Stromal cell of bone marrow (primary cell): ENCODE measurements at regions not wholly inside any gene's neighbourhood (a gene's known extent, or its start where the extent isn't known, plus 50 kb on each side); places are given as distances from the start of the nearest gene placed in this dataset.

Source experiments
- DNase-seq: peaks from one replicate; pipeline ENCODE4 v3.0.0-alpha.2; 2012; ENCODE audit warnings: low read depth

GRCh38 chr20:50408526-50409364 lies 101.4 kb upstream of the PTPN1 start:
- DNase-seq, result no peak

DNA sequence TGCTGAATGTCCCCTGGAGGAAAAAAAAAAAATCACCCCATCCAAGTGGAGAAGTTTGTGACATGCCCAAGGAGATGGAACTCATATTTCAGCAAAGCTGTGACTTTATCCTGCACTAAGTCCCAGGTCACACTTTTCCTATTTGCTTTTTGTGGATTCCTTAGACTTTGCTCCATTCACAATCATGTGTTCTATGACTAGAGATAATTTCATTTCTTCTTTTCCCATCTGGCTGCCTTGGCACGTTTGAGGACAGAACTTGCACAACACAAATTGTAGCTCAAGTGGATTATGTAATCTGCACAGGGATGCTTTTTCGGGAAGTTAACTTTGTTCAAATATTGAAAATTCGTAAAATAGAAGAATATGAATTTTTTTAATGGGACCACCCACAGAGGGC lies 100.7 kb upstream of the PTPN1 start:
- DNase-seq, result peak; percentile 35

DNA sequence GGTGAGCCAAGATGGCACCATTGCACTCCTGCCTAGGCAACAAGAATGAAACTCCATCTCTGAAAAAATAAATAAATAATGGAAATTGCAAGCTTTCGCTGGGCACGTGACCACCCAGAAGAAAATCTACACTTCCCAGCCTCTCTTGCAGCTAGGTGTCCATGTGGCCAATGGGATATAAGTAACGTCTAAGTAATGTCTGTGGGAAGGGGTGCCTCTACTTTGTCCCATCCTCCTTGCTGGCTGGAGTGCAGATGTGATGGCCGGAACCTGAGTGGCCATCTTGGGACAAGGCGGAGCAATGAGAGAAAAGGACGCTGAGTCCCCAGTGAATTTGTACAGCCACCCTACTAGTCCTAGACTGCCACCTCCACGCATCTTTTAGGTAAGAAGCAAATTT lies 99.8 kb upstream of the PTPN1 start:
- no peak for DNase-seq

DNA sequence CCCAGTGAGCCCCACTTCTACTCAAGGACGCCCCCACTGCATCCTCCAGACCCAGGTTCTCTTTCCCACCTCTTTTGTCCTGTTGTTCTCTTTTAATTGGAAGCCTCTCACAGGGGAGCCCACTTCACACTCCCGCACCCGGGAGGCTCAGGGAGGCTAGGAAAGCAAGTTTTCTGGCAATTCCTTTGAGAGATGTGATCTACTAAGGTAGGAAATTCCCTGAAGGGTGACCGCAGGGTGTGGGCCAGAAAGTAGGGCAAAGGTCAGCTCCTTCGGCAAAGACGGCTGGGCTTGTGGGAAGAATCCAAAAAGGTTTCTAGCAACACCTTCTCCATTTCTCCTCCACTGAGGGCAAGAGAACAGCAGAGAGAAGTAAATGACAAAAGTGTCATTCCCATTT lies 98.1 kb upstream of the PTPN1 start:
- DNase-seq, result no peak

DNA sequence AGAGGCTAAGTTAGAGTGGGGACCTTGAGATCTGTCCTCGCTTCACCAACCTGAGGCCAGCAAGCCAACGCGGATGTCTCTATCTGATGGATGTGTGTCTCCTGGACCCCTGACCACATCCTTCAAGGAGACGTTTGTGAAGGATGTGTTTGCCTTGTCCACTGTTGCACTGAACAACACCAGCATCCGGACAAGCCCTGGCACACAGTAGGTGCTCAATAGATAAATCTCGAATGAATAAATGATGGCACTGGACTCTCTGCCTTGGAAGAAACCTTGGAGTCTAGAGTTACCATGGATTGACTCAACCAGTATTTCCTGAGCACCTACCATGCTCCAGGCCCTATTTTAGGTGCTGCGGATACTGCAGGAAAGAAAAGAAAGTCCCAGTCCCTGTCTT lies 97.7 kb upstream of the PTPN1 start:
- no peak for DNase-seq

DNA sequence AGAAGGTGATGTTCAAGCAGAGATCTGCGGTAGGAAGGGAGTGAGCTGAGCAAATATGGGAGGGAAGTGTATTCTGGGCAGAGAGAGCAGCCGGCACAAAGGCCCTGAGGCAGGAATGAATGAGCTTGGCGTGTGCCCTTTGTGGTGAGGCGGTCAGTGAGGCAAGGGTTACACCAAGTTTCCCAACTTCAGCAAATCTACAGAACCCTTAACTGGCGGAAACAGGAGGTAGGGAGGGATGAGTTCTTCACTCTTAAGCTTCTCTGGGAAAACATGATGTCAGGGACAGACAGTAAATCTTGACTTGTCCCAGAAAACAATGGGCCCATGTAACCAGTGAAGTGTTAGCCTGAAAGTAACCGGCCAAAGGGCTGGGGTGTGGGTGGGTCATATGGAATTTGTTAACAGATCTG lies 97.1 kb upstream of the PTPN1 start:
- no peak for DNase-seq

- no peak for DNase-seq
These were observed 95.1 kb upstream of the PTPN1 start for GRCh38 chr20:50415021-50415515.

DNA sequence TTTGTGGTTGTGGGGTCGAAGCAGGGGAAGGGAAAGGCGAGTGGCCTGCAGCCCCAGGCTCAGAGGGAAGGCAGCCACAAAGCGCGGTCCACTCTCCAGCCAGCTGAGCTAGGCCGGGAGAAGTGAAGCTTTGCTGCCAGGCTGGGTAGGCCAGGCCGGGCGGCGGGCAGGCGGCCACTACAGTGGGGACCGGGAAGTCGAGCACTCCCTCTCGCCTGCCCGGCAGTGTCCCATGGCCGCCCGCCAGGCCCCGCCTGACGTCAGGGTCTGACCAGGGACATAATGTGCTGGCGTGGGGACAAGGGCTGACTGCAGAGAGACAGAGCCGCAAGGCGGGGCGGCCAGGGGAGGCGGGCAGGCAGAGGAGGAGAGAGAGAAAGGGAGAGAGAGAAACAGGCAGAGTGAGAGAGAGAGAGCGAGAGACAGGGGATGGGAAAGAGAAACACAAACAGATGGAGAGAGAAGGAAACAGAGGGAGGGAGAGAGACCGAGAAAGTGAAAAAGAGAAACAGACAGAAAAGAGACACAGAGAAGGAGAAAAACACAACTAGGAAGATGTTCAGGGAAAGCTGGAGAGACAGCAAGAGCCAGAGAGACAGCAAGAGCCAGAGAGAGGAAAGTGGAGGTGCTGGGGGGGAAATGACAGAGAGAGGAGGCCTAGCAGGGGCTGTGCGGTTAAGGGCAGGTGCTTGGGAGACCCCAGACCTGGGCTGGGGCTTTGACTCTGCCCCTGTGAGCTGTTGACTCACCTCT lies 94.5 kb upstream of the PTPN1 start:
- DNase-seq, result peak; percentile 90

- no peak for DNase-seq
These were observed 93.7 kb upstream of the PTPN1 start for GRCh38 chr20:50416269-50417022.

GRCh38 chr20:50417023-50417329 lies 93.2 kb upstream of the PTPN1 start:
- DNase-seq, result no peak

- no peak for DNase-seq
These were observed 92.5 kb upstream of the PTPN1 start for GRCh38 chr20:50417484-50418235.

DNA sequence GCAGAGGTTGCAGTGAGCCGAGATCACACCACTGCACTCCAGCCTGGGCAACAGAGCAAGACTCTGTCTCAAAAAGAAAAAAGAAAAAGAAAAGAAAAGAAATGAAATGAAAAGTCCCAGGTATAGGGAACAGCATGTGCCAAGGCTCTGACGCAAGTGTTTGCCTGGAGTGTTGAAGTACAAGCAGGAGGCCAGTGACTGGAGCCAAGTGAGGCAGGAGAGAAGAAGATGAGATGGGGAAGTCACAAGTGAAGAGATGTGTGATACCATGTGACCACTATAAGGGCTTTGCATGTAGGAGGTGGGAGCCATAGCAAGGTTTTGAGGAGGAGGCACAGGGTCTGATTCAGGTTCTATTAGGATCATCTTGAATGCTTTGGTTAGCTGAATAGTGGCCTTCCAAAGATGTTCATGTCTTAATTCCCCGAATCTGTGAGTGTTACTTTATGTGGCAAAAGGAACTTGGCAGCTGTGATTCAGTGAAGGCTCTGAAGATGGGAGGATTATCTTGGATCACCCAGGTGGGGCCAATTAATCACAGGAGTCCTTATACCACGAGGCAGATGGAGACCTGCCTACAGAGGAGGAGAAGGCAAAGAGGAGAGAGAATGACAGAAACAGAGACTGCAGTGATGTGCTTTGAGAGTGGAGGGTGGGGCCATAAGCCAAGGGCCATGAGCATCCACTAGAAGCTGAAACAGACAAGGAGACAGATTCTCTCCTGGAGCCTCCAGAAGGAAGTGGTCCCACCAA lies 91.1 kb upstream of the PTPN1 start:
- no peak for DNase-seq

GRCh38 chr20:50420380-50420779 lies 89.8 kb upstream of the PTPN1 start:
- DNase-seq, result no peak

- no peak for DNase-seq
These were observed 88.5 kb upstream of the PTPN1 start for GRCh38 chr20:50421356-50422340.

DNA sequence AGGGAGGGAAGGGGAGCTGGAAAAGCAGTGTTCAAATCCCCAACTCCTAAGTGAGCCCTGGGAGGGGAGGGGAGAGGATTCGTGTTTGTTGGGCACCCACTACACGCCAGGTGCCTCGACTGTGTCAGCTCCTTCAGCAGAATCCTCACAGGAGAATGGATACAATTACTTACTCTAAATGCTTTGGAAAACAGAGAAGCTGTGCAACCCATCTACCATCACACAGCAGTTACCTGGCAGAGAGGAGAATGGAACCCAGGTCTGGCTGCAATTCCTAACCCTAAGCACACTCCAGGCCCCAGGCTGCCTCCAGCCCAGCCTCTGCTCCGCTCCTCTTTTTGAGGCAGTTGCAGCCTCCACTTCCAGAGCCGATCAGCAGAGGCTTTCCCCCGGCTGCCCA lies 86.4 kb upstream of the PTPN1 start:
- DNase-seq, result no peak

DNA sequence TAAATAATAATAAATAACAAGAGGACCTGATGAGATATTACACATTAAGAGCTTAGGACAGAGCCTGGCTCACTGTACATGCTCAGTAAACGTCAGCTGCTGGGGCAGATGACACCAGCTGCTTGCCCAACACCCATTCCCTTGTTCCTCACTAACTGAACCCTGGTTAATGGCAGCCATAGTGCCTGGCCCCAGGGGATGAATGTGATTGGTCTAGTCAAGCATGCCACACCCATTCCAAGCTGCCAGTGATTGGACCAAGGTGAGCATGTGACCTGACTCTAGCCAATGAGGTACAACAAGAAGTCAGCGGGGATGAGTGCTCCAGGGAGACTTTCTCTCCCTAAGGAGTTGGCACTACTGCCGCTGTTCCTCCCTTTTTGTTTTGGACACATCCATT lies 85.1 kb upstream of the PTPN1 start:
- DNase-seq, result no peak

GRCh38 chr20:50426866-50427718 lies 83.1 kb upstream of the PTPN1 start:
- DNase-seq, result no peak

DNA sequence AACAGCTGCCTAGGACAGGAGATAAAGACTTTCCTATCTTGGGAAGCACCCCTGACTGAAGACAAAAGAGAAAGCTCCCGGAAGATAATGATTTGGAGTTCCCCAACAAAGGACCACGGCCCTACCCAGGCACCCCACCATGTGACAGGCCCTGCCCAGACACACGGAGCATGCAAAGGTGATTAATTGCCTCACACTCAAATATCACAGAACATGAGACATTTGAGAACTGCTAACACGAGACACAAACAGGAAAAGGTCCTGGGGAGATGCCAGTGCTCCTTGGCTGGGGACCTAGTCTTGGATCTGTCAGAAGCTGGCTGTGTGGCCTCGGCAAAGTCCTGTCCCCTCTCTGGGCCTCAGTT lies 82.5 kb upstream of the PTPN1 start:
- no peak for DNase-seq
